ENCODE measurements at regions not wholly inside any gene's neighbourhood (a gene's known extent, or its start where the extent isn't known, plus 50 kb on each side); places are given as distances from the start of the nearest gene placed in this dataset.

- TF ChIP-seq POLR2AphosphoS5 (IDR thresholded peaks at IDR 0.05; ENCODE audit: borderline replicate concordance, low read depth, low read length) (no peak), EZH2 (IDR thresholded peaks at IDR 0.05) (no peak)
These were observed 717.3 kb downstream of the DACH1 start for GRCh38 chr13:71149498-71150363.

Data from SK-N-MC (cell line).